Astrocyte (in vitro differentiated cells and primary cell): ENCODE measurements at regions not wholly inside any gene's neighbourhood (a gene's known extent, or its start where the extent isn't known, plus 50 kb on each side); places are given as distances from the start of the nearest gene placed in this dataset.

ENCODE experiments used
- DNase-seq: peaks from one replicate; pipeline ENCODE4 v3.0.0-alpha.2; 2010; ENCODE audit warnings: low read depth
- FAIRE-seq: peaks from 2 replicates; lab custom pipeline; 2011; peaks lifted over from hg19 to GRCh38; lab: Jason Lieb, UNC
- H2AFZ ChIP-seq: 2 replicates; pipeline ENCODE4 v1.6.0; 2012; ENCODE audit warnings: low read depth, low read length, inconsistent platforms
- H3K27ac ChIP-seq: 2 replicates; pipeline ENCODE4 v1.5.1; 2011; ENCODE audit warnings: low read depth, low read length, inconsistent platforms
- H3K27me3 ChIP-seq: 2 replicates; pipeline ENCODE4 v1.6.0; 2011; ENCODE audit warnings: low read length, inconsistent platforms; ENCODE audit not compliant: insufficient read depth
- H3K36me3 ChIP-seq: 2 replicates; pipeline ENCODE4 v1.5.1; 2011; ENCODE audit warnings: low read length, inconsistent platforms; ENCODE audit not compliant: insufficient read depth
- H3K4me1 ChIP-seq: 2 replicates; pipeline ENCODE4 v1.5.1; 2011; ENCODE audit warnings: low read length, inconsistent platforms; ENCODE audit not compliant: insufficient read depth
- H3K4me2 ChIP-seq: 2 replicates; pipeline ENCODE4 v1.6.0; 2012; ENCODE audit warnings: low read length, inconsistent platforms
- H3K4me3 ChIP-seq: 2 replicates; pipeline ENCODE4 v1.5.1; 2011; ENCODE audit warnings: low read depth, mild to moderate bottlenecking, low read length, inconsistent platforms; ENCODE audit not compliant: insufficient read depth
- H3K79me2 ChIP-seq: 2 replicates; pipeline ENCODE4 v1.6.0; 2012; ENCODE audit warnings: mild to moderate bottlenecking, low read length, inconsistent platforms; ENCODE audit not compliant: insufficient read depth
- H3K9ac ChIP-seq: 2 replicates; pipeline ENCODE4 v1.6.0; 2012; ENCODE audit warnings: mild to moderate bottlenecking, low read length, inconsistent platforms
- H3K9me3 ChIP-seq: 2 replicates; pipeline ENCODE4 v1.5.1; 2012; ENCODE audit warnings: low read depth, mild to moderate bottlenecking, low read length, inconsistent platforms; ENCODE audit not compliant: insufficient read depth
- H4K20me1 ChIP-seq: 2 replicates; pipeline ENCODE4 v1.6.0; 2012; ENCODE audit warnings: low read length, inconsistent platforms; ENCODE audit not compliant: insufficient read depth
- H3K27ac Mint-ChIP-seq: one replicate; pipeline ENCODE4 v1.8.0; 2021; ENCODE audit warnings: mild to moderate bottlenecking, mixed read lengths; ENCODE audit not compliant: unreplicated experiment
- H3K27me3 Mint-ChIP-seq: one replicate; pipeline ENCODE4 v1.8.0; 2021; ENCODE audit warnings: low read depth, mixed read lengths; ENCODE audit not compliant: unreplicated experiment
- H3K36me3 Mint-ChIP-seq: one replicate; pipeline ENCODE4 v1.8.0; 2021; ENCODE audit warnings: low read depth, mixed read lengths; ENCODE audit not compliant: unreplicated experiment
- H3K4me1 Mint-ChIP-seq: one replicate; pipeline ENCODE4 v1.8.0; 2021; ENCODE audit warnings: low read depth, mixed read lengths; ENCODE audit not compliant: unreplicated experiment
- H3K4me3 Mint-ChIP-seq: one replicate; pipeline ENCODE4 v1.8.0; 2021; ENCODE audit warnings: mild to moderate bottlenecking, moderate library complexity, mixed read lengths; ENCODE audit not compliant: unreplicated experiment
- H3K9me3 Mint-ChIP-seq: one replicate; pipeline ENCODE4 v1.8.0; 2021; ENCODE audit warnings: mild to moderate bottlenecking, mixed read lengths; ENCODE audit not compliant: unreplicated experiment
- CTCF ChIP-seq: IDR thresholded peaks from 2 replicates; pipeline ENCODE4 v1.5.1; 2011; ENCODE audit warnings: low read depth, mild to moderate bottlenecking, inconsistent platforms, low read length, moderate library complexity; ENCODE audit not compliant: insufficient read depth
- EZH2 ChIP-seq: IDR thresholded peaks from 2 replicates; pipeline ENCODE4 v1.6.1; 2012; ENCODE audit warnings: mild to moderate bottlenecking, low read length, inconsistent platforms; ENCODE audit not compliant: insufficient read depth

- H3K4me3 ChIP-seq: no peak overlapping the region
- no peaks in the 10 kb centered on the region for H4K20me1 ChIP-seq
- no peak overlapping the region for H3K27ac ChIP-seq
- DNase-seq (peak; percentile 18), FAIRE-seq (no peak)
- H3K36me3 ChIP-seq: no peaks in the 10 kb centered on the region
- H3K9me3 ChIP-seq: no peaks in the 10 kb centered on the region
- no peak overlapping the region for H3K4me2 ChIP-seq
- H3K9ac ChIP-seq: no peak overlapping the region
- Mint-ChIP-seq H3K27me3 (no peaks in the 10 kb centered on the region), H3K4me1 (peaks cover 6% of the 10 kb centered on the region), H3K27ac (no peak overlapping the region), H3K9me3 (peaks cover 8% of the 10 kb centered on the region), H3K4me3 (no peak overlapping the region), H3K36me3 (no peaks in the 10 kb centered on the region)
- no peaks in the 10 kb centered on the region for H3K4me1 ChIP-seq
- no peaks in the 10 kb centered on the region for H3K79me2 ChIP-seq
- no peak overlapping the region for H2AFZ ChIP-seq
- no peak for TF ChIP-seq CTCF
- no peak for TF ChIP-seq EZH2
- H3K27me3 ChIP-seq: no peaks in the 10 kb centered on the region
These were observed 490.3 kb downstream of the ARHGEF28 start for GRCh38 chr5:74116266-74116665.

- TF ChIP-seq CTCF (no peak), EZH2 (no peak)
- Histone ChIP-seq H3K4me3 (no peak overlapping the region), H3K4me1 (no peaks in the 10 kb centered on the region), H3K9me3 (no peaks in the 10 kb centered on the region), H3K4me2 (no peak overlapping the region), H2AFZ (no peak overlapping the region), H3K27ac (no peak overlapping the region), H3K79me2 (no peaks in the 10 kb centered on the region), H3K36me3 (no peaks in the 10 kb centered on the region), H3K9ac (no peak overlapping the region), H3K27me3 (no peaks in the 10 kb centered on the region), H4K20me1 (no peaks in the 10 kb centered on the region)
- Mint-ChIP-seq H3K9me3 (peaks cover 8% of the 10 kb centered on the region), H3K36me3 (no peaks in the 10 kb centered on the region), H3K4me1 (peaks cover 6% of the 10 kb centered on the region), H3K27me3 (no peaks in the 10 kb centered on the region), H3K4me3 (no peak overlapping the region), H3K27ac (no peak overlapping the region)
- no peak for DNase-seq
- FAIRE-seq: no peak
These were observed 487.9 kb downstream of the ARHGEF28 start for GRCh38 chr5:74113927-74114326.

GRCh38 chr5:74113196-74113540 is 487.2 kb downstream of the ARHGEF28 start:
- H3K4me1 ChIP-seq: no peaks in the 10 kb centered on the region
- no peak overlapping the region for H3K9ac ChIP-seq
- Mint-ChIP-seq H3K9me3 (peaks cover 7% of the 10 kb centered on the region), H3K4me3 (no peak overlapping the region), H3K4me1 (peaks cover 6% of the 10 kb centered on the region), H3K36me3 (no peaks in the 10 kb centered on the region), H3K27ac (no peak overlapping the region), H3K27me3 (no peaks in the 10 kb centered on the region)
- DNase-seq (no peak), FAIRE-seq (no peak)
- TF ChIP-seq EZH2 (no peak), CTCF (no peak)
- H3K4me2 ChIP-seq: no peak overlapping the region
- H3K79me2 ChIP-seq: no peaks in the 10 kb centered on the region
- no peaks in the 10 kb centered on the region for H3K9me3 ChIP-seq
- no peaks in the 10 kb centered on the region for H4K20me1 ChIP-seq
- no peak overlapping the region for H2AFZ ChIP-seq
- H3K36me3 ChIP-seq: no peaks in the 10 kb centered on the region
- no peaks in the 10 kb centered on the region for H3K27me3 ChIP-seq
- no peak overlapping the region for H3K27ac ChIP-seq
- no peak overlapping the region for H3K4me3 ChIP-seq
